Body of pancreas (tissue), 4 donors: ENCODE measurements at regions not wholly inside any gene's neighbourhood (a gene's known extent, or its start where the extent isn't known, plus 50 kb on each side); places are given as distances from the start of the nearest gene placed in this dataset.

ENCODE experiments used
- CTCF ChIP-seq, 7 experiments: fragments of 450-650 bp in 4 of 7; fragments of 200-600 bp in 3 of 7; sonication (generic) in 3 of 7; IDR thresholded peaks; one replicate each; pipeline ENCODE4 v1.5.1; 2016 to 2019; ENCODE audit warnings: antibody characterized with exemption in 7 of 7
- POLR2A ChIP-seq, 3 donors: fragments of 450-650 bp; IDR thresholded peaks; one replicate each; pipeline ENCODE4 v1.6.1; 2016; ENCODE audit warnings: antibody characterized with exemption in 3 of 3, mild to moderate bottlenecking in 2 of 3

GRCh38 chr6:102670735-102671134 is 1277.2 kb downstream of the GRIK2 start:
- no peak for TF ChIP-seq POLR2A (IDR thresholded peaks at IDR 0.05)
- TF ChIP-seq CTCF (IDR thresholded peaks at IDR 0.05), result no peak
